ENCODE measurements at regions not wholly inside any gene's neighbourhood (a gene's known extent, or its start where the extent isn't known, plus 50 kb on each side); places are given as distances from the start of the nearest gene placed in this dataset.

DNA sequence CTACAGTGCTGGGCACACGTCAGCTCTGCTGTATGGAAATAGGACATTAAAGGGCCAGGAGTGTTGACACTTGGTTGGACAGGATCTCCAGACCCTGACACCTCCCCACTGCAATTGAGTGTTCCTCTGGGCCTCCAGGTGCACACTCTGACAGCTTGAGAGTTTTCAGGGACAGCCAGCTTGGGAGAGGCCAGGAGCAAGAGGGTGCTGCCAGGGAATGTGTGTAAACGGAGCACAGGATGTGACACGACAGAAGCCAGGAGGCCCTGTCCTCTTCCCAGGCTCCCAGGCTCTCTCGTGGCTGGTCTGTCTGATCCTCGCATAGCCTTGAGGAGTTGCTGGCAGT is 318.1 kb upstream of the HS6ST1 start:
- no peak for TF ChIP-seq EZH2 (IDR thresholded peaks at IDR 0.05; ENCODE audit: low read length, missing control alignments)
- TF ChIP-seq, protein P1, sequence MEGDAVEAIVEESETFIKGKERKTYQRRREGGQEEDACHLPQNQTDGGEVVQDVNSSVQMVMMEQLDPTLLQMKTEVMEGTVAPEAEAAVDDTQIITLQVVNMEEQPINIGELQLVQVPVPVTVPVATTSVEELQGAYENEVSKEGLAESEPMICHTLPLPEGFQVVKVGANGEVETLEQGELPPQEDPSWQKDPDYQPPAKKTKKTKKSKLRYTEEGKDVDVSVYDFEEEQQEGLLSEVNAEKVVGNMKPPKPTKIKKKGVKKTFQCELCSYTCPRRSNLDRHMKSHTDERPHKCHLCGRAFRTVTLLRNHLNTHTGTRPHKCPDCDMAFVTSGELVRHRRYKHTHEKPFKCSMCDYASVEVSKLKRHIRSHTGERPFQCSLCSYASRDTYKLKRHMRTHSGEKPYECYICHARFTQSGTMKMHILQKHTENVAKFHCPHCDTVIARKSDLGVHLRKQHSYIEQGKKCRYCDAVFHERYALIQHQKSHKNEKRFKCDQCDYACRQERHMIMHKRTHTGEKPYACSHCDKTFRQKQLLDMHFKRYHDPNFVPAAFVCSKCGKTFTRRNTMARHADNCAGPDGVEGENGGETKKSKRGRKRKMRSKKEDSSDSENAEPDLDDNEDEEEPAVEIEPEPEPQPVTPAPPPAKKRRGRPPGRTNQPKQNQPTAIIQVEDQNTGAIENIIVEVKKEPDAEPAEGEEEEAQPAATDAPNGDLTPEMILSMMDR (conservative IDR thresholded peaks at IDR 0.05 in 1 of 2, IDR thresholded peaks at IDR 0.05 in 1 of 2; ENCODE audit: low read depth in 1 of 2, low read length in 2 of 2) = no peak
